Kidney (tissue), 13 donors: ENCODE measurements at regions not wholly inside any gene's neighbourhood (a gene's known extent, or its start where the extent isn't known, plus 50 kb on each side); places are given as distances from the start of the nearest gene placed in this dataset.

Source experiments
- DNase-seq, 5 donors: peaks; one replicate each; pipeline ENCODE4 v3.0.0-alpha.2; 2013 to 2020
- FAIRE-seq: peaks from 2 replicates; lab custom pipeline; 2012; peaks lifted over from hg19 to GRCh38; lab: Jason Lieb, UNC
- H3K27ac ChIP-seq, 2 donors: one replicate each; pipeline ENCODE4 v1.7.0; 2013; ENCODE audit warnings: low read depth in 2 of 2, low read length in 2 of 2, inconsistent platforms in 1 of 2
- H3K27me3 ChIP-seq: one replicate; pipeline ENCODE4 v1.7.1; 2013; ENCODE audit warnings: low read length, inconsistent platforms; ENCODE audit not compliant: control insufficient read depth, insufficient read depth
- H3K36me3 ChIP-seq, 3 donors: one replicate each; pipeline versions ENCODE4 v1.7.0 to v1.7.1; 2013; ENCODE audit warnings: low read length in 3 of 3, control low read depth in 1 of 3, inconsistent platforms in 1 of 3; ENCODE audit not compliant: insufficient read depth in 3 of 3, control insufficient read depth in 2 of 3
- H3K4me1 ChIP-seq, 3 donors: one replicate each; pipeline versions ENCODE4 v1.7.0 to v1.7.1; 2013; ENCODE audit warnings: low read length in 3 of 3, inconsistent platforms in 1 of 3, low read depth in 1 of 3; ENCODE audit not compliant: control insufficient read depth in 2 of 3, insufficient read depth in 2 of 3
- H3K4me3 ChIP-seq, 3 donors: one replicate each; pipeline versions ENCODE4 v1.7.0 to v1.8.1; 2013; ENCODE audit warnings: low read length in 3 of 3, control low read depth in 1 of 3, inconsistent platforms in 1 of 3
- H3K9ac ChIP-seq, 3 donors: one replicate each; pipeline versions ENCODE4 v1.7.0 to v1.7.1; 2013; ENCODE audit warnings: low read length in 3 of 3, control low read depth in 1 of 3, inconsistent platforms in 1 of 3
- H3K9me3 ChIP-seq, 3 donors: one replicate each; pipeline versions ENCODE4 v1.7.0 to v1.7.1; 2013; ENCODE audit warnings: low read length in 3 of 3, control low read depth in 1 of 3, inconsistent platforms in 1 of 3; ENCODE audit not compliant: control insufficient read depth in 2 of 3, insufficient read depth in 1 of 3
- CTCF ChIP-seq: IDR thresholded peaks from 3 replicates; pipeline ENCODE4 v1.5.1; 2012; ENCODE audit warnings: mild to moderate bottlenecking, moderate library complexity, borderline replicate concordance; ENCODE audit not compliant: insufficient read depth; ENCODE audit errors: extremely low read depth
- intact Hi-C: fragments of 100-400 bp; cut with DNase I; formaldehyde crosslinking; loops from one replicate; pipeline ENCODE4 v1.11.1; 2022
- donor health status: control.
- donor health status: control.
- donor health status: control.
- donor health status: control.
- donor health status: control.
- donor health status: DM: yes; HTN: yes; CAD: no.
- donor health status: Normal renal cell carcinoma (clear cell type).

DNA sequence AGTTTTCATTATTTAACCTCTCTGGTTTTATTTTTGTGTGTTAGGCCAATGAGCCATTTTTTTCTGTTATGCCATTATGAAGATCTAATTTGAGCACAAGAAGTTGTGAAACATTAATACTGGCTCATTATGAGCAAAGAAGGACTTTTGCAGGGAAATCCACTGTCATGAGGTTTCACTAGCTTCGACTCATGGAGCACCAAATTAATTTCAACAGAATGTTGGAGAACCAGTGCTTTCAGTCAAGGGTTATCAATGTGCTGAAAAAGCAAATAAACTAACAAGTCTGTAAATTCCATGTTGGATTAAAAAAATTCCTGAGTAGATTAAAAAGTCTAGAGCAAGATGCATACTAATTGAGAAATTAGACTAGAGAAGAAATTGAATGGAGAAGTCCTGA, 594.2 kb upstream of the FZD8 start:
- H3K9ac ChIP-seq, result no peak overlapping the region
- intact Hi-C loops, result no loop called here
- no peaks in the 10 kb centered on the region for H3K27me3 ChIP-seq
- H3K36me3 ChIP-seq, result no peaks in the 10 kb centered on the region
- H3K27ac ChIP-seq, result no peak overlapping the region
- no peaks in the 10 kb centered on the region for H3K4me1 ChIP-seq
- peaks cover 0 to 3% (median 0%) of the 10 kb centered on the region in 3 donors for H3K9me3 ChIP-seq
- no peak overlapping the region for H3K4me3 ChIP-seq
- FAIRE-seq (no peak), DNase-seq (no peak)
- no peak for TF ChIP-seq CTCF

DNA sequence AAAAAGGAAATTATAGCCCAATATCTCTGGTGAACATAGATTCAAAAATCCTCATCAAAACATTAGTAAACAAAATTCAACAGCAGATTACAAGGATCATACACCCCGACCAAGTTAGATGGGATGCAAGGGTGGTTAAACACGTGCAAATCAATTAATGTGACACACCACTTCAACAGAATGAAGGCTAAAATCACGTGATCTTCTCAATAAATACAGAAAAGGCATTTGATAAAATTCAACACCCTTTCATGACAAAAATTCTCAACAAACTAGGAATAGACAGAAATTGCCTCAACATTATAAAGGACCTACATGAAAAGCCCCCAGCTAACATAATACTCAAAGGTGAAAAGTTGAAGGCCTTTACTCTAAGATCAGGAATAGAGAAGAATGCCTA, 590.8 kb upstream of the FZD8 start:
- intact Hi-C loops, result no loop called here
- H3K27me3 ChIP-seq, result no peaks in the 10 kb centered on the region
- H3K36me3 ChIP-seq, result no peaks in the 10 kb centered on the region
- TF ChIP-seq CTCF, result no peak
- no peak overlapping the region for H3K27ac ChIP-seq
- H3K4me3 ChIP-seq, result no peak overlapping the region
- no peaks in the 10 kb centered on the region for H3K9me3 ChIP-seq
- DNase-seq (no peak), FAIRE-seq (no peak)
- no peaks in the 10 kb centered on the region for H3K4me1 ChIP-seq
- no peak overlapping the region for H3K9ac ChIP-seq

- no peak overlapping the region for H3K4me3 ChIP-seq
- H3K4me1 ChIP-seq, result no peaks in the 10 kb centered on the region
- intact Hi-C loops, result no loop called here
- DNase-seq, result no peak
- H3K36me3 ChIP-seq, result no peaks in the 10 kb centered on the region
- H3K9ac ChIP-seq, result no peak overlapping the region
- no peak for FAIRE-seq
- H3K9me3 ChIP-seq, result no peaks in the 10 kb centered on the region
- no peak overlapping the region for H3K27ac ChIP-seq
- no peaks in the 10 kb centered on the region for H3K27me3 ChIP-seq
- no peak for TF ChIP-seq CTCF
Observed at GRCh38 chr10:36224431-36224985, 582.4 kb upstream of the FZD8 start.

GRCh38 chr10:36221101-36221500, 579.0 kb upstream of the FZD8 start:
- Histone ChIP-seq H3K9ac (no peak overlapping the region), H3K4me3 (no peak overlapping the region), H3K27me3 (no peaks in the 10 kb centered on the region), H3K9me3 (no peaks in the 10 kb centered on the region), H3K4me1 (no peaks in the 10 kb centered on the region), H3K27ac (no peak overlapping the region), H3K36me3 (no peaks in the 10 kb centered on the region)
- DNase-seq (no peak), FAIRE-seq (no peak)
- no peak for TF ChIP-seq CTCF
- intact Hi-C loops, result no loop called here
